ENCODE measurements at regions not wholly inside any gene's neighbourhood (a gene's known extent, or its start where the extent isn't known, plus 50 kb on each side); places are given as distances from the start of the nearest gene placed in this dataset.

DNA sequence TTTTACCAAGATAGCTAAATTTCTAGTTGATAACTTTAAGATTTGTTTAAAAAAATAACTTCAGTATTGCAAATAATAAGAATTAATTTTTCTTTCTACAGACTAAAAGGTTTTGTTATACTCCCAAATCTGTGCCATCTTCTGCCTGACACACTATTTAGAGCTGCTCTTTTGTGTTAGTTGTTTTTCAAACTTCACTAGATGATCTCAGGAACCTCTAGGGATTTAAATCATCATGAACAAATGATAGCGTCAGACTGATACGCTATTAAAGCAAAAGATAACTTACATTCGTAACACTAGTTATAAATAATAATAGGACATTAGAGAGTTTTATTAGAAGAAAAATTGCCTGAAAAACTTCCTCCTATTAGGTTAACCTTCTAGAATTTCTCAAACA is 243.1 kb upstream of the CXADR start:
- TF ChIP-seq POLR2AphosphoS5 (IDR thresholded peaks at IDR 0.05; ENCODE audit: borderline replicate concordance, low read depth, low read length) (no peak), EZH2 (IDR thresholded peaks at IDR 0.05) (no peak)

Data from SK-N-MC (cell line).